Fibroblast of lung (primary cell): ENCODE measurements at regions not wholly inside any gene's neighbourhood (a gene's known extent, or its start where the extent isn't known, plus 50 kb on each side); places are given as distances from the start of the nearest gene placed in this dataset.

Experiments used
- CTCF ChIP-seq, 2 donors: IDR thresholded peaks in 1 of 2; conservative IDR thresholded peaks in 1 of 2; 1 replicate in 1 of 2; 2 replicates in 1 of 2; pipeline ENCODE4 v1.5.1; 2011 to 2012; ENCODE audit warnings: low read length in 2 of 2, control low read depth in 1 of 2, inconsistent platforms in 1 of 2, low read depth in 1 of 2, mild to moderate bottlenecking in 1 of 2
- EZH2 ChIP-seq: IDR thresholded peaks from 2 replicates; pipeline ENCODE4 v1.5.1; 2012; ENCODE audit warnings: low read length, control low read depth, mild to moderate bottlenecking; ENCODE audit errors: missing control alignments

- TF ChIP-seq CTCF (conservative IDR thresholded peaks at IDR 0.05 in 1 of 2, IDR thresholded peaks at IDR 0.05 in 1 of 2; ENCODE audit: low read depth in 1 of 2, low read length in 2 of 2) (no peak), EZH2 (no peak)
Measured at GRCh38 chr3:154598166-154598565, 168.2 kb upstream of the GPR149 start.
